PC-3 (cell line): ENCODE measurements at regions not wholly inside any gene's neighbourhood (a gene's known extent, or its start where the extent isn't known, plus 50 kb on each side); places are given as distances from the start of the nearest gene placed in this dataset.

ENCODE experiments used
- ATAC-seq: fragments of 200-7000 bp; cut with Tn5 transposase; 2 replicates; pipeline ENCODE4 v1.9.1; 2020; ENCODE audit warnings: mild to moderate bottlenecking, moderate library complexity
- BruUV-seq: library from RNA; stranded (reverse); fragments of 400-500 nt; replicated peaks from 2 replicates; lab custom pipeline; 2021; lab: Mats Ljungman, UMichigan
- CTCF ChIA-PET: fragments of 300-600 bp; sonication (Branson Sonifier 250); formaldehyde crosslinking; loops from one replicate; lab custom pipeline; 2022; ENCODE audit warnings: antibody characterized with exemption; lab: Charles Lee
- POLR2A ChIA-PET: fragments of 300-600 bp; sonication (Branson Sonifier 250); formaldehyde crosslinking; loops from one replicate; lab custom pipeline; 2022; ENCODE audit warnings: antibody characterized with exemption; ENCODE audit not compliant: unreplicated experiment; lab: Charles Lee
- DNase-seq: peaks from one replicate; pipeline ENCODE4 v3.0.0-alpha.2; 2015
- H2AFZ ChIP-seq: fragments of 300-600 bp; sonication (generic); 2 replicates; pipeline ENCODE4 v1.6.0; 2016; ENCODE audit warnings: antibody characterized with exemption, low read length
- H3F3A ChIP-seq: fragments of 300-600 bp; sonication (generic); one replicate; pipeline ENCODE4 v1.6.0; 2017; ENCODE audit warnings: antibody characterized with exemption, low read length, control low read depth, mild to moderate bottlenecking; ENCODE audit not compliant: unreplicated experiment
- H3K27ac ChIP-seq: fragments of 300-600 bp; sonication (generic); 2 replicates; pipeline ENCODE4 v1.5.1; 2016; ENCODE audit warnings: mild to moderate bottlenecking, low read length
- H3K27me3 ChIP-seq: fragments of 300-600 bp; sonication (generic); 2 replicates; pipeline ENCODE4 v1.6.1; 2016; ENCODE audit warnings: low read length, mixed read lengths
- H3K36me3 ChIP-seq: fragments of 300-600 bp; sonication (generic); 2 replicates; pipeline ENCODE4 v1.6.1; 2016; ENCODE audit warnings: low read depth, mixed run types, low read length, mixed read lengths
- H3K4me1 ChIP-seq: fragments of 300-600 bp; sonication (generic); 2 replicates; pipeline ENCODE4 v1.5.1; 2016; ENCODE audit warnings: low read length; ENCODE audit not compliant: insufficient read depth
- H3K4me2 ChIP-seq: fragments of 300-600 bp; sonication (generic); 2 replicates; pipeline ENCODE4 v1.6.0; 2016; ENCODE audit warnings: low read length
- H3K4me3 ChIP-seq: fragments of 300-600 bp; sonication (generic); 2 replicates; pipeline ENCODE4 v1.5.1; 2016; ENCODE audit warnings: mild to moderate bottlenecking, low read length, mixed read lengths
- H3K79me2 ChIP-seq: fragments of 300-600 bp; sonication (generic); 2 replicates; pipeline ENCODE4 v1.6.1; 2017; ENCODE audit warnings: low read length, mixed read lengths
- H3K9ac ChIP-seq: fragments of 300-600 bp; sonication (generic); 2 replicates; pipeline ENCODE4 v1.6.0; 2016; ENCODE audit warnings: mild to moderate bottlenecking, low read length
- H3K9me2 ChIP-seq: fragments of 300-600 bp; sonication (generic); replicated peaks from 2 replicates; pipeline ENCODE4 v1.6.1; 2016; ENCODE audit warnings: mixed run types, low read length, mixed read lengths
- H3K9me3 ChIP-seq: fragments of 300-600 bp; sonication (generic); 2 replicates; pipeline ENCODE4 v1.6.1; 2016; ENCODE audit warnings: low read length, mixed read lengths
- H4K20me1 ChIP-seq: fragments of 300-600 bp; sonication (generic); 2 replicates; pipeline ENCODE4 v1.6.1; 2016; ENCODE audit warnings: low read length, mixed read lengths
- EZH2 ChIP-seq: fragments of 300-600 bp; sonication (generic); IDR thresholded peaks from one replicate; pipeline ENCODE4 v1.6.1; 2017; ENCODE audit warnings: antibody characterized with exemption, mild to moderate bottlenecking, low read length; ENCODE audit not compliant: unreplicated experiment
- EZH2phosphoT487 ChIP-seq: fragments of 300-600 bp; sonication (generic); IDR thresholded peaks from 2 replicates; pipeline ENCODE4 v1.6.1; 2018; ENCODE audit warnings: mild to moderate bottlenecking, antibody characterized with exemption, low read length, borderline replicate concordance
- intact Hi-C: fragments of 100-400 bp; cut with micrococcal nuclease; formaldehyde crosslinking; loops from 2 replicates; pipeline ENCODE4 v1.9.0; 2023
- TF ChIP-seq, protein P1 (sequence below): fragments of 300-600 bp; sonication (generic); conservative IDR thresholded peaks from 2 replicates; pipeline ENCODE4 v1.5.1; 2017; ENCODE audit warnings: antibody characterized with exemption, low read depth, mild to moderate bottlenecking, low read length

DNA sequence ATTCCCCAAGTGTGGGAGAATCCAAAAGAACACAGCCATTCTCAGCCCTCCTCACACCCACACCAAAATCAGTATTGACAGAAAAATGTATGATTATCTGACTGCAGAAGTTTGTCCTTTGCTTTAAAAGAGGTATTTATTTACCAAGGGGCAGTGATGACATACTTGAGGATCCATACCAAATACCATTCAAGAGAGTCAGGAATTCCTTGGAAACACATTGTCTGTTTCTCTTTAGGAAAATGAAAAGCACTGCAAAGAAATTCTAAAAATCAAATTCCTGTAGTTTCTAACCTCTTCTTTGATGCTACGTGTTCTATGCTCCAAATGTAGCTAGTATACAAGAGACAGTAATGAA lies 509.6 kb upstream of the CXADR start:
- H3K4me1 ChIP-seq = no peaks in the 10 kb centered on the region
- H3K27ac ChIP-seq = no peak overlapping the region
- no peaks in the 10 kb centered on the region for H3K9me2 ChIP-seq
- H3K27me3 ChIP-seq = no peaks in the 10 kb centered on the region
- POLR2A ChIA-PET = no interaction called here
- CTCF ChIA-PET = no interaction called here
- H3K9me3 ChIP-seq = peaks cover 18% of the 10 kb centered on the region
- H2AFZ ChIP-seq = no peak overlapping the region
- intact Hi-C loops = no loop called here
- no TSS peak for BruUV-seq
- H3K4me2 ChIP-seq = no peak overlapping the region
- H3K36me3 ChIP-seq = no peaks in the 10 kb centered on the region
- ATAC-seq (no peak), DNase-seq (no peak)
- H3K9ac ChIP-seq = no peak overlapping the region
- no peak overlapping the region for H3K4me3 ChIP-seq
- no peaks in the 10 kb centered on the region for H3F3A ChIP-seq
- no peaks in the 10 kb centered on the region for H4K20me1 ChIP-seq
- TF ChIP-seq, protein P1, sequence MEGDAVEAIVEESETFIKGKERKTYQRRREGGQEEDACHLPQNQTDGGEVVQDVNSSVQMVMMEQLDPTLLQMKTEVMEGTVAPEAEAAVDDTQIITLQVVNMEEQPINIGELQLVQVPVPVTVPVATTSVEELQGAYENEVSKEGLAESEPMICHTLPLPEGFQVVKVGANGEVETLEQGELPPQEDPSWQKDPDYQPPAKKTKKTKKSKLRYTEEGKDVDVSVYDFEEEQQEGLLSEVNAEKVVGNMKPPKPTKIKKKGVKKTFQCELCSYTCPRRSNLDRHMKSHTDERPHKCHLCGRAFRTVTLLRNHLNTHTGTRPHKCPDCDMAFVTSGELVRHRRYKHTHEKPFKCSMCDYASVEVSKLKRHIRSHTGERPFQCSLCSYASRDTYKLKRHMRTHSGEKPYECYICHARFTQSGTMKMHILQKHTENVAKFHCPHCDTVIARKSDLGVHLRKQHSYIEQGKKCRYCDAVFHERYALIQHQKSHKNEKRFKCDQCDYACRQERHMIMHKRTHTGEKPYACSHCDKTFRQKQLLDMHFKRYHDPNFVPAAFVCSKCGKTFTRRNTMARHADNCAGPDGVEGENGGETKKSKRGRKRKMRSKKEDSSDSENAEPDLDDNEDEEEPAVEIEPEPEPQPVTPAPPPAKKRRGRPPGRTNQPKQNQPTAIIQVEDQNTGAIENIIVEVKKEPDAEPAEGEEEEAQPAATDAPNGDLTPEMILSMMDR = no peak
- no peak for TF ChIP-seq EZH2phosphoT487
- no peak for TF ChIP-seq EZH2
- no peaks in the 10 kb centered on the region for H3K79me2 ChIP-seq

DNA sequence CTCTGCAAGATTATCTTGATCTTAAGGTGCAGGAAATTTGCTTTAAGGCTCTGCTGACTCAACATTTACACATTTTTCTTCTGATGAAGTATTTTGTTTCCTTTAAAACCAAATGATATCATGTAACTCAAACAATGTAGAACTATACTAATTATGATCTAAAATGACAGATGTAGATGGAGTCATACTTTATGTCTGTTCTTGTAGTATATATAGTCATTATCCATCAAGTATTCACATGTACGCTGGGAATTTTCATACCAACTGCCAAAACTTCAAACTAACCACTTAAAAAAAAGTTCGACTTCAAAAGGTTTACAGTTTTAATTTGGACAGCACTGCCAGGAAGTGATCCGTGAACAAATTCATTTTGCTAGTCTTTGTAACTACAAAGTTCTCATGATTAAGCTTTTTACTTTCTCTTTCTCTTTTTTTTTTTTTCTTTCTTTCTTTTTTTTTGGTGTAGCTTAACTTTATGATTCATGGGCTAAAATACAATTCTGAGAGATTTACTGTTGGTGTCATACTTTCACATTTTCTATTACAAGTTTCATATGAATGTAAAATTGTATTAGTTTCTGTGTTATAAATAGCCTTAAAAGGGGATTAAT lies 509.0 kb upstream of the CXADR start:
- no peaks in the 10 kb centered on the region for H4K20me1 ChIP-seq
- H3K9me2 ChIP-seq = no peaks in the 10 kb centered on the region
- intact Hi-C loops = no loop called here
- H2AFZ ChIP-seq = no peak overlapping the region
- BruUV-seq = no TSS peak
- H3K27ac ChIP-seq = no peak overlapping the region
- no peaks in the 10 kb centered on the region for H3K79me2 ChIP-seq
- no peaks in the 10 kb centered on the region for H3F3A ChIP-seq
- no peaks in the 10 kb centered on the region for H3K36me3 ChIP-seq
- peak overlapping the region; percentile 17; the same call in 1 of the 2 replicates for H3K4me3 ChIP-seq
- ChIA-PET POLR2A (no interaction called here), CTCF (no interaction called here)
- H3K4me2 ChIP-seq = no peak overlapping the region
- TF ChIP-seq EZH2phosphoT487 (no peak), EZH2 (no peak)
- TF ChIP-seq, protein P1 = no peak
- no peaks in the 10 kb centered on the region for H3K27me3 ChIP-seq
- no peak for DNase-seq
- no peak for ATAC-seq
- peaks cover 19% of the 10 kb centered on the region for H3K9me3 ChIP-seq
- H3K4me1 ChIP-seq = no peaks in the 10 kb centered on the region
- no peak overlapping the region for H3K9ac ChIP-seq

DNA sequence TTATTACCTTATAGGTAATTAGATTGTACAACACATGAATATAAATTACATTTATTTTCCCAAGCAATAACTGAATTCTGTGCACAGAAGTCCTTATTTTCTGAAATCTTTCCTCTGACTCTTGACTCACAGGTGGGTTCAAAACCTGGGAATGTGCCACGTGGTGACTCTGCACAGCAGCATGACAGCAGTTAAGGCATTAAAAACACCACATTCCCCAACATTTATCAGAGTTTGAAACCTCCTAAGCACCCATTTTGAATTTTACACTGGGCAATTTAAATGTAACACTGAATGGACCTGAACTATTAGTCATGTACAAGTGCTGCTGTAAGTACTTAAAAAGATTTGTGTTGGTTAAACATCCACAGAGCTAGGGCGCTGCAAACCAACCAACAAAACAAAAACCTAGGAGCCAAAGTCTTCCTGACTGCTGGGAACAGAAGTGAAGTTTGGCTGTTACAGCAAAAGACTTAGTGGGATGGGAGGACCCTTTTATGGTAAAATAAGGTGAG lies 480.6 kb upstream of the CXADR start:
- Histone ChIP-seq H3K9me2 (no peaks in the 10 kb centered on the region), H3K27ac (no peak overlapping the region), H3K79me2 (no peaks in the 10 kb centered on the region), H3F3A (no peaks in the 10 kb centered on the region), H4K20me1 (no peaks in the 10 kb centered on the region), H3K27me3 (no peaks in the 10 kb centered on the region), H3K4me3 (no peak overlapping the region), H3K4me2 (no peak overlapping the region), H3K9me3 (peaks cover 6% of the 10 kb centered on the region; the same call in 1 of the 2 replicates), H2AFZ (no peak overlapping the region), H3K4me1 (no peaks in the 10 kb centered on the region), H3K9ac (no peak overlapping the region), H3K36me3 (no peaks in the 10 kb centered on the region)
- no TSS peak for BruUV-seq
- ChIA-PET CTCF (no interaction called here), POLR2A (no interaction called here)
- no peak for ATAC-seq
- no peak for DNase-seq
- TF ChIP-seq EZH2 (no peak), EZH2phosphoT487 (no peak)
- TF ChIP-seq, protein P1 = no peak
- intact Hi-C loops = no loop called here
